Right renal pelvis (tissue), 4 donors: ENCODE measurements at regions not wholly inside any gene's neighbourhood (a gene's known extent, or its start where the extent isn't known, plus 50 kb on each side); places are given as distances from the start of the nearest gene placed in this dataset.

Source experiments
- DNase-seq, 4 donors: peaks; one replicate each; pipeline ENCODE4 v3.0.0-alpha.2; 2013; ENCODE audit warnings: low read depth in 4 of 4, low spot score in 3 of 4, missing footprints in 1 of 4

GRCh38 chr3:162491952-162492351 is 995.3 kb downstream of the OTOL1 start:
- no peak for DNase-seq

GRCh38 chr3:162492446-162493081 is 996.0 kb downstream of the OTOL1 start:
- DNase-seq, result no peak

GRCh38 chr3:162498626-162499025 is 1002.0 kb downstream of the OTOL1 start:
- DNase-seq, result no peak

- DNase-seq, result no peak
Observed at GRCh38 chr3:162507397-162507796, 1010.8 kb downstream of the OTOL1 start.

- DNase-seq, result no peak
Observed at GRCh38 chr3:162512488-162512887, 1015.9 kb downstream of the OTOL1 start.

- DNase-seq, result no peak
Observed at GRCh38 chr3:162517110-162517509, 1020.5 kb downstream of the OTOL1 start.

- no peak for DNase-seq
Observed at GRCh38 chr3:162521669-162522068, 1025.1 kb downstream of the OTOL1 start.

- peak in 1 of 4 donors; percentile 4 for DNase-seq
Observed at GRCh38 chr3:162525066-162525742, 1028.6 kb downstream of the OTOL1 start.

- no peak for DNase-seq
Observed at GRCh38 chr3:162525771-162526170, 1029.2 kb downstream of the OTOL1 start.

- no peak for DNase-seq
Observed at GRCh38 chr3:162534431-162534830, 1037.8 kb downstream of the OTOL1 start.

GRCh38 chr3:162538491-162538890 is 1041.9 kb downstream of the OTOL1 start:
- DNase-seq, result no peak

GRCh38 chr3:162538906-162539305 is 1042.3 kb downstream of the OTOL1 start:
- no peak for DNase-seq

- no peak for DNase-seq
Observed at GRCh38 chr3:162540421-162540820, 1043.8 kb downstream of the OTOL1 start.

GRCh38 chr3:162541923-162542322 is 1045.3 kb downstream of the OTOL1 start:
- DNase-seq, result no peak

- no peak for DNase-seq
Observed at GRCh38 chr3:162544246-162544645, 1047.6 kb downstream of the OTOL1 start.

- no peak for DNase-seq
Observed at GRCh38 chr3:162546910-162547309, 1050.3 kb downstream of the OTOL1 start.

GRCh38 chr3:162547321-162547720 is 1050.7 kb downstream of the OTOL1 start:
- DNase-seq, result no peak

- DNase-seq, result peak; percentile 14 to 33 (median 15)
Observed at GRCh38 chr3:162555761-162556160, 1059.2 kb downstream of the OTOL1 start.

- no peak for DNase-seq
Observed at GRCh38 chr3:162558016-162558415, 1061.4 kb downstream of the OTOL1 start.

- no peak for DNase-seq
Observed at GRCh38 chr3:162568706-162569105, 1072.1 kb downstream of the OTOL1 start.

- DNase-seq, result no peak
Observed at GRCh38 chr3:162569314-162569713, 1072.7 kb downstream of the OTOL1 start.

- DNase-seq, result no peak
Observed at GRCh38 chr3:162584986-162585385, 1088.4 kb downstream of the OTOL1 start.
